ENCODE measurements at regions not wholly inside any gene's neighbourhood (a gene's known extent, or its start where the extent isn't known, plus 50 kb on each side); places are given as distances from the start of the nearest gene placed in this dataset.
A peak's percentile ranks its signal among the peaks of the same experiment; 100 is the strongest.

DNA sequence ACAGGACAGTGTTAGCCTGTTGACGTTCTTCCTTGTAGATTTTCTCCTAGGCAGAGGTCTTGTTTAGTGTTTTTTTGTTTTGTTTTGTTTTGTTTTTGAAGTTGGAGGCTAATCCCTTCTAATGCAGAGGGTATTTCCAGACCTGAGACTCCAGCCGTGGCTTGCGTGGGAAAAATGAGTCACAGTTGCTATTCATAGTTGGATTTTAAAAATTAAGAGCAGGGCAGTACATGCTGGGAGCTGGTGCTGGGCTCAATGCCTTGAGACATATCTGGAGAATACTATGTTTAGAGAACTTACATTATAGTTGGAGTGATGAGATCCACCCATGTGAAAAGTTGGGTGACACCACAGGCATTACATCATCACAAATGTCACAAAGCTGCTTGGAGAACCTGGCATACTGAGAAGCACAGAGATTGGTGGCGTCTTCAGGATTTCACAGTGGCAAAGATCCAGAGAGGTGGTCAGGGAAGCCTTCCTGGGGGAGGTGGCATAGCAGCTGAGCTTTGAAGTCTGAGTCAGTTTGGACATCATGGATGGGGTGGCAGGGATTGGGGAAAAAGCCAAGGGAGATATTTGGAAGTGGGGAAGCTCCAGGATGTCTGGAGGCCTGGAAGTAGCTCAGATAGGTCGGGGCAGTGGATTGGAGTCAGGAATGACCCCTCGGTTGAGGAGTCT lies 249.4 kb downstream of the LOXHD1 start:
- H3K27me3 ChIP-seq (replicated peaks in 1 of 7) = peaks cover 0 to 8% (median 0%) of the 10 kb centered on the region in 7 donors
- no peak for DNase-seq
- H3K4me3 ChIP-seq = no peak overlapping the region
- TF ChIP-seq, protein P1, sequence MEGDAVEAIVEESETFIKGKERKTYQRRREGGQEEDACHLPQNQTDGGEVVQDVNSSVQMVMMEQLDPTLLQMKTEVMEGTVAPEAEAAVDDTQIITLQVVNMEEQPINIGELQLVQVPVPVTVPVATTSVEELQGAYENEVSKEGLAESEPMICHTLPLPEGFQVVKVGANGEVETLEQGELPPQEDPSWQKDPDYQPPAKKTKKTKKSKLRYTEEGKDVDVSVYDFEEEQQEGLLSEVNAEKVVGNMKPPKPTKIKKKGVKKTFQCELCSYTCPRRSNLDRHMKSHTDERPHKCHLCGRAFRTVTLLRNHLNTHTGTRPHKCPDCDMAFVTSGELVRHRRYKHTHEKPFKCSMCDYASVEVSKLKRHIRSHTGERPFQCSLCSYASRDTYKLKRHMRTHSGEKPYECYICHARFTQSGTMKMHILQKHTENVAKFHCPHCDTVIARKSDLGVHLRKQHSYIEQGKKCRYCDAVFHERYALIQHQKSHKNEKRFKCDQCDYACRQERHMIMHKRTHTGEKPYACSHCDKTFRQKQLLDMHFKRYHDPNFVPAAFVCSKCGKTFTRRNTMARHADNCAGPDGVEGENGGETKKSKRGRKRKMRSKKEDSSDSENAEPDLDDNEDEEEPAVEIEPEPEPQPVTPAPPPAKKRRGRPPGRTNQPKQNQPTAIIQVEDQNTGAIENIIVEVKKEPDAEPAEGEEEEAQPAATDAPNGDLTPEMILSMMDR (IDR thresholded peaks at IDR 0.05 in 8 of 11, conservative IDR thresholded peaks at IDR 0.05 in 3 of 11) = no peak
- TF ChIP-seq POLR2A (IDR thresholded peaks at IDR 0.05) (no peak), POLR2AphosphoS5 (IDR thresholded peaks at IDR 0.05) (no peak)
- no peaks in the 10 kb centered on the region for H3K9me3 ChIP-seq
- no peaks in the 10 kb centered on the region for H3K36me3 ChIP-seq
- intact Hi-C loops (cut with DNase I; ENCODE audit: low total_unique reads) = no loop called here
- 67 to 80% (median 76%) methylated on average over 6 of the region's 6 CpGs for WGBS, 5 donors
- H3K4me1 ChIP-seq = peaks cover 0 to 31% (median 15%) of the 10 kb centered on the region in 6 donors
- H3K27ac ChIP-seq = no peak overlapping the region

DNA sequence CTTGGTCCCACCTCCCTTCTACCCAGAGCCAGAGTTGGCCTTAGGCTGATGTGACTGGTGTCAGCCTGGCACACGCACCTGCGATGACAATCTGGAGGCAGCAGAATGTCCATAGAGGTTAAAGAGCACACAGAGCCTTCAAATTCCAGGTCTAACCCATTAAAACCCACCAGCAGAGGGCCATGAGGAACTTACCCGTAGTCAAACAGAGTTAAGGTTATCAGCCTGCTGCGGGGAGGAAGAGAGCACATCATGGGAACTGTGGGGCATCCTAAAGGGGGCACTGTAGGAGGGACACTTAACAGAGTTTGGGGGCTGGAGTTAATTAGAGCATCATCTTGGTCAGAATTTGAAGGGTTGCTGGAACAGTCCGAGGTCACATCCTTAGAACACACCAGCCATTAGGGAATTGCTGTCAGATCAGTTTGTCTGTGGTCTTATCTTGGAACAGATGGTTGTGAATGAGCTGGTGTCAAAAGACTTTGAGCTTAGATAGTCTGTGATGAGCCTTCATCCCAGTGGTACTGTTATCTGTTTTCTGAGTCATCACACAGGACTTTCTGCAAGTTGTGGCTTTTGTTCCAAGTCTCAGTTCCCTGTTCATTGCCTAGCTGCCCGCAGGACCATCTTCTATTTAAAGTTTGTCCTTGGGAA lies 248.6 kb downstream of the LOXHD1 start:
- Histone ChIP-seq H3K36me3 (no peaks in the 10 kb centered on the region), H3K27me3 (replicated peaks in 1 of 7) (peaks cover 0 to 8% (median 0%) of the 10 kb centered on the region in 7 donors), H3K4me1 (peaks cover 0 to 40% (median 22%) of the 10 kb centered on the region in 6 donors), H3K4me3 (no peak overlapping the region), H3K9me3 (no peaks in the 10 kb centered on the region), H3K27ac (peak overlapping the region in 1 of 8 donors; percentile 5)
- no peak for DNase-seq
- no peak for TF ChIP-seq POLR2AphosphoS5 (IDR thresholded peaks at IDR 0.05)
- TF ChIP-seq, protein P1 (IDR thresholded peaks at IDR 0.05 in 8 of 11, conservative IDR thresholded peaks at IDR 0.05 in 3 of 11) = no peak
- no peak for TF ChIP-seq POLR2A (IDR thresholded peaks at IDR 0.05)
- intact Hi-C loops (cut with DNase I; ENCODE audit: low total_unique reads) = no loop called here
- WGBS, 5 donors = 65 to 75% (median 68%) methylated on average over 6 of the region's 6 CpGs

DNA sequence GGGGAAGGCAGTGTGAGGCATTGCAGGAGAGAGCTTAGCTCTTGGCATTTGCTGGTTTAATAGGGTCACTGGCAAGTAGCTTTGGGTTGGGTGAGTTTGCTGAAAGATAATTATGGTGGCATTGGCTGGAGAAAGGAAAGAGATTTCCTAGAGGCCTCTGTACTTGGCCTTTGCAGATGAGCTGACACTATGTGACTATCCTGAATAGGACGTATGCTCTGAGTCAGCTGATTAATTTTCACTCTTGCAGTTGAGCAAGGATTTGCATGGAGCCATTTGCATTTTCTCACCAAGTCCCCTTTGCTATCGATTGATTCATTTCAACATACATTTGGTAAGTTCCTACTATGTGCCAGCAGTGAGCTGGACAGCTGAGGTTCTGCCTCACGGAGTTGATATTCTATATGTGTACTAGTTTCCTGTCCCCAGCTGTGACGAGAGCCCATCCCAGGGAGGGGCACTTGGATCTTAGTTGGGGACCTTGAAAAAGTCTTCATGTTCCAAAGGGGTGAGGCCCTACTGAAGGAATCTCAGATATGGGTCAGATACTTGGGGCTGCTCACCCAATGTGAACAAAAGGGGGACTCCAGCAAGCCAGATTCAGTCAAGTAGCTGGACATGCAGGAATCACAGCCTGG lies 245.7 kb downstream of the LOXHD1 start:
- H3K36me3 ChIP-seq = no peaks in the 10 kb centered on the region
- no peak overlapping the region for H3K4me3 ChIP-seq
- intact Hi-C loops (cut with DNase I; ENCODE audit: low total_unique reads) = no loop called here
- H3K9me3 ChIP-seq = no peaks in the 10 kb centered on the region
- H3K27me3 ChIP-seq (replicated peaks in 1 of 7) = peaks cover 0 to 5% (median 0%) of the 10 kb centered on the region in 7 donors
- TF ChIP-seq, protein P1 (IDR thresholded peaks at IDR 0.05 in 8 of 11, conservative IDR thresholded peaks at IDR 0.05 in 3 of 11) = no peak
- TF ChIP-seq POLR2A (IDR thresholded peaks at IDR 0.05) = no peak
- TF ChIP-seq POLR2AphosphoS5 (IDR thresholded peaks at IDR 0.05) = no peak
- WGBS, 5 donors = 66 to 74% (median 67%) methylated on average over 4 of the region's 4 CpGs
- no peak for DNase-seq
- H3K4me1 ChIP-seq = peaks cover 8 to 63% (median 39%) of the 10 kb centered on the region in 6 donors
- H3K27ac ChIP-seq = peak overlapping the region in 4 of 8 donors; percentile 37 to 50 (median 44)

Measured in spleen (tissue), 11 donors.